GM21723 (cell line): ENCODE measurements at regions not wholly inside any gene's neighbourhood (a gene's known extent, or its start where the extent isn't known, plus 50 kb on each side); places are given as distances from the start of the nearest gene placed in this dataset.

ENCODE experiments used
- ATAC-seq: cut with Tn5 transposase; IDR thresholded peaks from one replicate; pipeline ENCODE4 v1.9.1; 2021; ENCODE audit warnings: mild to moderate bottlenecking, moderate library complexity; ENCODE audit not compliant: unreplicated experiment

DNA sequence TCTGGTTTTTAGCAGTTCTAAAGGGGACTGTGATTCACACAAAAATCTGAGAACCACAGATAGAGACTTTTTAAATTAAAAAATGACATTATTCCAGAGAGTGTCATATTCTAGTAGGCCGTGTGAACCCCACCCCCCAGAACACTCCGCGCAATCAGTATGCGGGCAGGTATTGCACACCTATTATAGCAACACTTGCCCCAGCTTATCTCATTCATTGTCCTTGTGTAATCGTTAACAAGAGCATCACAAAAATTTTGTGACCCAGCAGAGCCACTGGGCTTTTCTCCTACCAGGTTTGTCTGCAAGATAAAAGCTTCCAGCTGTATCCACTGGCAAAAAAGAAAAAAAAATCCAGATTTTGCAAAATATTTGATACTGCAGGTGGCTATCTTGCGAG is 394.1 kb upstream of the SMIM31 start:
- ATAC-seq, result no peak

GRCh38 chr4:164368894-164369293 is 385.0 kb upstream of the SMIM31 start:
- ATAC-seq, result no peak

GRCh38 chr4:164373021-164373420 is 380.9 kb upstream of the SMIM31 start:
- no peak for ATAC-seq

DNA sequence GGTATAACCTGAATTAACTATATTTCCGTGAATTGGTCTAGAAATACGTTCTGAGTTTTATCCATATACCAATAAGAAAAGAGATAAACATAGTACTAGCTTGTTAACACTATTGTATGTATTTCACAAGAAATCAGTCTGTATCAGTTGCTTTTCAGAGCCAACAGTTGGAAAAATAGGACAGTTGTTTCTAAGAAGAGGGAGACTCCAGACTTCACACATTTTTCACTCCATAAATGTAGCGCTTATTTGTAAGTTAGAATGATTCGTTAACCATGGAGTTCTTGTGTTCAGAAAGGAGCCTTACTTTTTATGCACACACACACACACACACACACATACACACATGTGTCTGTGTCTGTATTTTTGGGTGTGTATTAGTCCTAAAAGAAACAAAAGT is 376.7 kb upstream of the SMIM31 start:
- ATAC-seq, result no peak

DNA sequence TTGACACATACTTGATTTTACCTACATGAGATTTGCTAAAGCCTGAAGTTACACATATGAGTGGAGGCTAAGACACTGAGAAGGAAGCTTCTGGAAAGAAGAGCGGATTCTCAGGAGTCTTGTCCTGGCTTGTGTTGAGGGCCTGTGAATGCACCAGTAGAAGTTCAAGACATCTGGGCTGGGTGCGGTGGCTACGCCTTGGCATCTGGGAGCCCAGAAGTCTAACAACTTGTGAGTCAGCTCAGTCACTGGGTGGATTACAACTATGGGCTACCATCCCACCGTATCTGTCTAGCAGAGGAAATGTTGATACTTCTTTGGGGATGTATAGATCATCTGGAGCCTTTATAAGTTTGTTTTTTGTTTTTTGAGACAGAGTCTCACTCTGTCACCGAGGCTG is 375.6 kb upstream of the SMIM31 start:
- ATAC-seq, result no peak

DNA sequence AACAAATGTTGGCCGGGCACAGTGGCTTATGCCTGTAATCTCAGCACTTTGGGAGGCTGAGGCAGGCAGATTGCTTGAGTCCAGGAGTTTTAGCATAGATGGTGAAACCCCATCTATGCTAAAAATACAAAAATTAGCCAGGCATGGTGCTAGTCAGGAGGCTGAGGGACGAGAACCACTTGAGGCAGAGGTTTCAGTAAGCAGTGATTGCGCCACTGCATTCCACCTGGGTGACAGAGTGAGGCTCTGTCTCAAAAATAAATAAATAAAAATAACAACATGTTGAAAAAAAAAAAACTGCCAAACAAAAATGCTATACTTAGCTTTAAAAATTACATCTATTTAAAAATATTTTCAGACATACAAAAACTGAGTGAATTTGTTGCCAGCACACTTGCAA is 374.2 kb upstream of the SMIM31 start:
- no peak for ATAC-seq

GRCh38 chr4:164381859-164382258 is 372.1 kb upstream of the SMIM31 start:
- ATAC-seq, result no peak

DNA sequence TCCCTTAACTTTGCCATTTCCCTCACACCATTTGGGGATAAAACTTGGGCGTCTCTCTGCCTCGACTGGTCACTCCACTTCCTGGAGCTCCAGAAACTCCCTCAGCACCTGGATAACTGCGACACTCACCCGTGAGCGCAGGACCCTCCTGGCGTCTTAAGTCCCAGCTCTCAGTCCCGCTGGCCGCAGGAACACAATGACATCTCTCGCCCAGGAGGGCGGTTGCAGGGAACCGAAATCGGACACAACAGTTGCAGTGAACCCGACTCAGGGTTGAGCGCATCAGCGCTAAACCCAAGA is 370.9 kb upstream of the SMIM31 start:
- ATAC-seq, result no peak

DNA sequence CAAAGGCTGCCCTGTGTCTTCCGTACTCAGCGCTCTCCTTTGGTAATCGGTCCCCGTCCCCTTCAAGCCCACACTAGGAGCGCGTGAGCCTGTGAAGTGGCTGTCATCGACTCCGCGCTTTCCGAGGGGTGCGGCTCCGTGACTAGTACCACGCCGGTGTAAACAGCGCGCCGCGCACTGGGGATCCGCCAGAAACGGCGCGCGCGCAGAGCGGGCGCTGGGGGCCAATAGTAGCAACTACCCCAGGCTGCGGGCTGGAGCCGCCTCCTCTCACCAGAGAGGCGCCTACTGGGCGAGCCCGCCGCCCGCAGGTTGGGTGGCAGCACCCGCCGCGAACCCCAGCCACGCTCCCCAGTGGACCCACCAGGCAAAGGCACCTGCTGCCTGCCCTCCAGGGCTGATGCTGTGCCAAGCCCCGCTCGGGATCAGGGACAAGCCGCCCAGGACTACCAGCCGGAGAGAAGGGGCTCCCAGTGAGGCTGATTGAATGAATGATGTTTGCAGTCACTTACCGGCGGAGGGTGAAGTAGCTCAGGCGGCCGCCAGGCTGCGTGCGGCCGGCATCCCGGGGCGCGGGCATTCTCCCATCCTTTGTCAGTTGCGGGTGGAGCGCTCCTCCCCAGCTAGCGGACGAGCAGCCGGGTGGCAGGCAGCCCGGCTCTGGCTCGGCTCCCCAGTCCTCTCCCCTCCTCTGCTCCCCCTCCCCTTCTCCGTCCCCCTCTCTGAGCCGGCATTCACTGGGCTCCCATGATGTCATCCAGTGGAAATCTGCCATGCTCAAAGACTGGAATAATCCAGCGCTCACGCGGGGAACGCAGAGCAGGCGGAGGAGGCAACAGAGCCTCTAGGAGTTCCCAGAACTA is 370.3 kb upstream of the SMIM31 start:
- ATAC-seq, result no peak

GRCh38 chr4:164384416-164384815 is 369.5 kb upstream of the SMIM31 start:
- no peak for ATAC-seq

GRCh38 chr4:164396439-164396838 is 357.5 kb upstream of the SMIM31 start:
- ATAC-seq, result no peak

- ATAC-seq, result no peak
Observed at GRCh38 chr4:164402554-164402953, 351.4 kb upstream of the SMIM31 start.

GRCh38 chr4:164405774-164406173 is 348.2 kb upstream of the SMIM31 start:
- ATAC-seq, result no peak

GRCh38 chr4:164408831-164409230 is 345.1 kb upstream of the SMIM31 start:
- no peak for ATAC-seq

- ATAC-seq, result no peak
Observed at GRCh38 chr4:164410401-164410800, 343.5 kb upstream of the SMIM31 start.

- ATAC-seq, result no peak
Observed at GRCh38 chr4:164412246-164412645, 341.7 kb upstream of the SMIM31 start.

DNA sequence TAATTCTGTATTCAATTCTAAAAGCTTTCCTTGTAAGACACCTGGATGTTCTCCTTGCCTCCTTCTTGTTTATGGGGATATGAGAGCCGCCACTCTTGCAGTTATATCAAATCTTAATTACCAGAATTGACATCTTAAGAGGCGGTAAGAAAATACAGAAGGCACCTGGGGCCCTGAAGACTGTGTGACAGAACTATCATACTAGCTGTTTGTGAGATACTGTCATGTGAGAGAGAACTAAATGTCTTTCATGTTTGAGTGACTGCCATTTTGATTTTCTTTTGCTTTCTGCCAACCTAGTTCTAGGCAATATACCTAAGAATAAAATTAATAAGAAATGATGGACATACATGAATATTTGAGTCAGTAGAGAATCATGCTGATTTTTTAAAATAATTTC is 340.2 kb upstream of the SMIM31 start:
- ATAC-seq, result no peak

- no peak for ATAC-seq
Observed at GRCh38 chr4:164423819-164424218, 330.1 kb upstream of the SMIM31 start.

GRCh38 chr4:164424846-164425245 is 329.1 kb upstream of the SMIM31 start:
- no peak for ATAC-seq

GRCh38 chr4:164428561-164428960 is 325.4 kb upstream of the SMIM31 start:
- no peak for ATAC-seq

DNA sequence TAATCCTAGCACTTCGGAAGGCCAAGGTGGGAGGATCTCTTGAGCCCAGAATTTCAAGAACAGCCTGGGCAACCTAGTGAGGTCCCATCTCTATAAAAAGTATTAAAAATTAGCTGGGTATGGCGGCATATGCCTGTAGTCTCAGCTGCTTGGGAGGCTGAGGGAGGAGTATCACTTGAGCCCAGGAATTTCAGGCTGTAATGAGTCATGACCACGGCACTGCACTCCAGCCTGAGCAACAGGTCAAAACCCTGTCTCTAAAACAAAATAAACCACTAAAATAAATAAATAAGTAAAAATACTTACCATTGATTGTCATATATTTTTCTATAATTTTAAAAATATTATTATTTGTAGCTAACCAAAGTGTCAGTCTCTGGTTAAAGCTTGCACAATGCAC is 315.6 kb upstream of the SMIM31 start:
- ATAC-seq, result no peak

- ATAC-seq, result no peak
Observed at GRCh38 chr4:164439037-164439436, 314.9 kb upstream of the SMIM31 start.

DNA sequence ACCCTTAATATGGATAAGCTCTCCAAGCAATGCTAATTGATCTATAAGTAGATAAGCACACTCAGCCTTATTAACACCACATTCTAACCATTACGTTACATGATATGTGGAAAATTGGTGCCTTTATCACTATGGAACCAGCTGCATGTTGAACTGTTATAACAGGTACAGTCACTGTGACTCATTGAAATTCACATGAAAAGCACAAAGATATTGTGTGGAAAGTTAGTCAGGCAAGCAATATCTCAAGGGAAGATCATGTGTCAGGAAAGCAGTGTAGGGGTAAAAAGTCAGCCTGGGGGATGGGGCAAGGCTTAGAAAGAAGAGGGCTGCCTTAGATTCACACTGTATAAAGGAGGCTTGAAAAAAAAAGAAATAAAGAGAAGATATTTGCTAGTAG is 313.7 kb upstream of the SMIM31 start:
- no peak for ATAC-seq
